ENCODE measurements at regions not wholly inside any gene's neighbourhood (a gene's known extent, or its start where the extent isn't known, plus 50 kb on each side); places are given as distances from the start of the nearest gene placed in this dataset.

DNA sequence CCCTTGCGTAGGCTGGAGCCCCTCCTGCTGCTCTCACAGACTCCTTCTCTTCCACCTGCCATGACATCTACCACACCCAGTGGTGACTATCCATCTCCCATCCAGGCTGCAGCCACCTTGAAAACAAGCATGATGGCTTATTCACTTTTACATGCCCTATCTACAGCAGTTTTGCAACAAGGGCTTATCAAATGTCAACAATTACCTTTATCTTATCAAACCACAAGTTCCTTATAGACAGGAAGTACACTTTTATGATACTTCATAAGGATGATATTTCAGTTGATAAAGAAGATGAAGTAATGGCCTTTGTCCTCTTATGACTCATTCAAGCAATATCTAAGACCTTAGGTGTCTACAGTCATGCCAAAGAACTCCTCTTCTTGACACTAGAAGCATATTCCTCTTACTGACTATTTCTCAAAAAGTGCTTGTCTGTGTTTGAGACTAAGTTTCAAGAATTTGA, 125.3 kb upstream of the SPRED1 start:
- DNase-seq: peak; percentile 63
- Histone ChIP-seq H3K27ac (peak overlapping the region; percentile 31 to 83 (median 65)), H3K27me3 (no peaks in the 10 kb centered on the region), H3K4me1 (peaks cover 3 to 50% (median 19%) of the 10 kb centered on the region in 4 donors), H3K36me3 (no peaks in the 10 kb centered on the region), H3K4me3 (no peak overlapping the region), H3K9me3 (no peaks in the 10 kb centered on the region)
- intact Hi-C loops (cut with DNase I; ENCODE audit: low total_unique reads) (no loop called here), in situ Hi-C loops (cut with MboI; ENCODE audit: low pct_ligation_motif_present in 1 of 4, low pct_unique_long_range_greater_than_20kb in 1 of 4, low sequenced_read_pairs in 3 of 4) (no loop called here)
- 33 to 67% methylated on average over 1 of the region's 1 CpG for WGBS, 2 donors (ENCODE audit: low coverage in 1 of 2)
- TF ChIP-seq POLR2A (IDR thresholded peaks at IDR 0.05) (no peak), EP300 (IDR thresholded peaks at IDR 0.05; ENCODE audit: low read depth) (peak; percentile 17), CTCF (IDR thresholded peaks at IDR 0.05) (no peak), POLR2AphosphoS5 (IDR thresholded peaks at IDR 0.05) (peak; percentile 9 to 83 (median 67))

DNA sequence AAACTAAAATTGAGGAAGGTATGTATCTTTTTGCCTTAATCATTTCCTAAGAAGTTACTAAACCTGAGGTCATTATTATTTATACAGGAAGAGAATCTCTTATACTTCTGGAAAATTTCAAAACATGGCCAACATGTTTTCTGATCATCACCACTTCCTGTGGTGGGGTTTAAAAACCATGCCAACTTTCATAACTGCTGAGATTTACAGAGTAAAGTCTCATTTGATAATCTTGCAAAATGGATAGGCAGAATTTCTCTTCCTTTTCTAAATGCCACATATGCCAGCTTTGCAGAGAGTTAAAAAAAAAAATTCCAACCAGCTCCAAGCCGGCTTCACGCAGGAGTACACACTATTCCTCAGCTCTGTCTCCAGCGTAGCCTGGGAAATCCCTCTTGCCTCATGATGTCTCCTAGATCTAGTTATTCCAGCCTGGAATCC, 124.3 kb upstream of the SPRED1 start:
- no peaks in the 10 kb centered on the region for H3K36me3 ChIP-seq
- WGBS, 2 donors (ENCODE audit: low coverage in 1 of 2): 50 to 60% methylated on average over 1 to 3 of the region's 3 CpGs
- no peak for DNase-seq
- intact Hi-C loops (cut with DNase I; ENCODE audit: low total_unique reads): no loop called here
- H3K4me3 ChIP-seq: no peak overlapping the region
- TF ChIP-seq POLR2A (IDR thresholded peaks at IDR 0.05) (no peak), CTCF (IDR thresholded peaks at IDR 0.05) (no peak), POLR2AphosphoS5 (IDR thresholded peaks at IDR 0.05) (no peak), EP300 (IDR thresholded peaks at IDR 0.05; ENCODE audit: low read depth) (no peak)
- peaks cover 3 to 50% (median 19%) of the 10 kb centered on the region in 4 donors for H3K4me1 ChIP-seq
- H3K27me3 ChIP-seq: no peaks in the 10 kb centered on the region
- H3K27ac ChIP-seq: peak overlapping the region; percentile 69 to 83 (median 80)
- in situ Hi-C loops (cut with MboI; ENCODE audit: low pct_ligation_motif_present in 1 of 4, low pct_unique_long_range_greater_than_20kb in 1 of 4, low sequenced_read_pairs in 3 of 4): no loop called here
- H3K9me3 ChIP-seq: no peaks in the 10 kb centered on the region

GRCh38 chr15:38128921-38129320, 123.7 kb upstream of the SPRED1 start:
- in situ Hi-C loops (cut with MboI; ENCODE audit: low pct_ligation_motif_present in 1 of 4, low pct_unique_long_range_greater_than_20kb in 1 of 4, low sequenced_read_pairs in 3 of 4): no loop called here
- Histone ChIP-seq H3K27me3 (no peaks in the 10 kb centered on the region), H3K27ac (peak overlapping the region; percentile 69 to 83 (median 80)), H3K4me1 (peaks cover 3 to 50% (median 19%) of the 10 kb centered on the region in 4 donors), H3K9me3 (no peaks in the 10 kb centered on the region), H3K36me3 (no peaks in the 10 kb centered on the region), H3K4me3 (no peak overlapping the region)
- no peak for DNase-seq
- intact Hi-C loops (cut with DNase I; ENCODE audit: low total_unique reads): no loop called here
- WGBS, 2 donors (ENCODE audit: low coverage in 1 of 2): 61 to 62% methylated on average over 2 of the region's 2 CpGs
- TF ChIP-seq EP300 (IDR thresholded peaks at IDR 0.05; ENCODE audit: low read depth) (no peak), CTCF (IDR thresholded peaks at IDR 0.05) (no peak), POLR2AphosphoS5 (IDR thresholded peaks at IDR 0.05) (no peak), POLR2A (IDR thresholded peaks at IDR 0.05) (no peak)

GRCh38 chr15:38129531-38130204, 123.0 kb upstream of the SPRED1 start:
- intact Hi-C loops (cut with DNase I; ENCODE audit: low total_unique reads) (no loop called here), in situ Hi-C loops (cut with MboI; ENCODE audit: low pct_ligation_motif_present in 1 of 4, low pct_unique_long_range_greater_than_20kb in 1 of 4, low sequenced_read_pairs in 3 of 4) (no loop called here)
- 40 to 46% methylated on average over 8 to 12 of the region's 12 CpGs for WGBS, 2 donors (ENCODE audit: low coverage in 1 of 2)
- DNase-seq: peak; percentile 69
- TF ChIP-seq EP300 (IDR thresholded peaks at IDR 0.05; ENCODE audit: low read depth): peak; percentile 41
- TF ChIP-seq POLR2AphosphoS5 (IDR thresholded peaks at IDR 0.05): peak; percentile 53 to 73 (median 72)
- TF ChIP-seq POLR2A (IDR thresholded peaks at IDR 0.05): no peak
- no peak for TF ChIP-seq CTCF (IDR thresholded peaks at IDR 0.05)
- peak overlapping the region; percentile 69 to 83 (median 80) for H3K27ac ChIP-seq
- peak overlapping the region in 1 of 4 donors; percentile 8 for H3K4me3 ChIP-seq
- H3K36me3 ChIP-seq: no peaks in the 10 kb centered on the region
- no peaks in the 10 kb centered on the region for H3K9me3 ChIP-seq
- H3K27me3 ChIP-seq: no peaks in the 10 kb centered on the region
- H3K4me1 ChIP-seq: peaks cover 3 to 50% (median 19%) of the 10 kb centered on the region in 4 donors

Measured in transverse colon (tissue), 4 donors.